MM.1S (cell line): ENCODE measurements at regions not wholly inside any gene's neighbourhood (a gene's known extent, or its start where the extent isn't known, plus 50 kb on each side); places are given as distances from the start of the nearest gene placed in this dataset.

Experiments
- DNase-seq: peaks from one replicate; pipeline ENCODE4 v3.0.0-alpha.2; 2015
- H2AFZ ChIP-seq: fragments of 300-600 bp; sonication (generic); 2 replicates; pipeline ENCODE4 v1.6.0; 2016; ENCODE audit warnings: antibody characterized with exemption, low read length
- H3F3A ChIP-seq: fragments of 300-600 bp; sonication (generic); 2 replicates; pipeline ENCODE4 v1.6.1; 2016; ENCODE audit warnings: mild to moderate bottlenecking, antibody characterized with exemption, low read length, moderate library complexity, mixed read lengths; ENCODE audit not compliant: insufficient read depth
- H3K27ac ChIP-seq: fragments of 300-600 bp; sonication (generic); 2 replicates; pipeline ENCODE4 v1.5.1; 2016; ENCODE audit warnings: mild to moderate bottlenecking, low read length
- H3K27me3 ChIP-seq: fragments of 300-600 bp; sonication (generic); replicated peaks from 2 replicates; pipeline ENCODE4 v1.6.0; 2016; ENCODE audit warnings: low read length; ENCODE audit not compliant: insufficient read depth
- H3K36me3 ChIP-seq: fragments of 300-600 bp; sonication (generic); replicated peaks from 2 replicates; pipeline ENCODE4 v1.6.1; 2016; ENCODE audit warnings: mild to moderate bottlenecking, low read length, mixed read lengths; ENCODE audit not compliant: insufficient read depth
- H3K4me1 ChIP-seq: fragments of 300-600 bp; sonication (generic); 2 replicates; pipeline ENCODE4 v1.6.1; 2016; ENCODE audit warnings: low read length, mixed read lengths
- H3K4me2 ChIP-seq: fragments of 300-600 bp; sonication (generic); 2 replicates; pipeline ENCODE4 v1.6.0; 2016; ENCODE audit warnings: low read depth, low read length
- H3K4me3 ChIP-seq: fragments of 300-600 bp; sonication (generic); 2 replicates; pipeline ENCODE4 v1.5.1; 2016; ENCODE audit warnings: low read length, mixed read lengths
- H3K79me2 ChIP-seq: fragments of 300-600 bp; sonication (generic); 2 replicates; pipeline ENCODE4 v1.6.1; 2016; ENCODE audit warnings: mixed run types, low read length, mixed read lengths
- H3K9ac ChIP-seq: fragments of 300-600 bp; sonication (generic); 2 replicates; pipeline ENCODE4 v1.6.1; 2016; ENCODE audit warnings: low read length, mixed read lengths
- H3K9me2 ChIP-seq: fragments of 300-600 bp; sonication (generic); replicated peaks from 2 replicates; pipeline ENCODE4 v1.6.1; 2016; ENCODE audit warnings: mild to moderate bottlenecking, low read length, mixed read lengths; ENCODE audit not compliant: insufficient read depth
- H3K9me3 ChIP-seq: fragments of 300-600 bp; sonication (generic); replicated peaks from 2 replicates; pipeline ENCODE4 v1.6.1; 2016; ENCODE audit warnings: mild to moderate bottlenecking, low read length, mixed read lengths; ENCODE audit not compliant: insufficient read depth
- H4K20me1 ChIP-seq: fragments of 300-600 bp; sonication (generic); 2 replicates; pipeline ENCODE4 v1.6.1; 2016; ENCODE audit warnings: mild to moderate bottlenecking, low read length, moderate library complexity, mixed read lengths; ENCODE audit not compliant: insufficient read depth
- CTCF ChIP-seq: fragments of 300-600 bp; sonication (generic); IDR thresholded peaks from 2 replicates; pipeline ENCODE4 v1.5.1; 2016; ENCODE audit warnings: antibody characterized with exemption, low read length, mixed read lengths
- EZH2 ChIP-seq: fragments of 300-600 bp; sonication (generic); optimal IDR thresholded peaks from 2 replicates; pipeline ENCODE3; 2017; ENCODE audit warnings: low read depth, mild to moderate bottlenecking, antibody characterized with exemption, low read length, mixed read lengths
- EZH2phosphoT487 ChIP-seq: fragments of 300-600 bp; sonication (generic); IDR thresholded peaks from 2 replicates; pipeline ENCODE4 v1.6.1; 2018; ENCODE audit warnings: antibody characterized with exemption, low read length

GRCh38 chr2:228827056-228827700 is 443.9 kb downstream of the PID1 start:
- Histone ChIP-seq H3K9ac (no peak overlapping the region), H3K79me2 (no peaks in the 10 kb centered on the region), H3K4me2 (no peak overlapping the region), H3K27me3 (no peaks in the 10 kb centered on the region), H3K36me3 (no peaks in the 10 kb centered on the region), H3K4me1 (no peaks in the 10 kb centered on the region), H3F3A (no peaks in the 10 kb centered on the region), H3K9me3 (no peaks in the 10 kb centered on the region), H2AFZ (no peak overlapping the region), H4K20me1 (no peaks in the 10 kb centered on the region), H3K9me2 (no peaks in the 10 kb centered on the region), H3K4me3 (no peak overlapping the region), H3K27ac (no peak overlapping the region)
- no peak for TF ChIP-seq EZH2phosphoT487
- TF ChIP-seq CTCF: no peak
- no peak for TF ChIP-seq EZH2
- no peak for DNase-seq

- H3F3A ChIP-seq: no peaks in the 10 kb centered on the region
- no peak overlapping the region for H3K4me3 ChIP-seq
- no peaks in the 10 kb centered on the region for H3K9me3 ChIP-seq
- H3K9ac ChIP-seq: no peak overlapping the region
- no peak overlapping the region for H3K27ac ChIP-seq
- no peaks in the 10 kb centered on the region for H3K4me1 ChIP-seq
- H3K36me3 ChIP-seq: no peaks in the 10 kb centered on the region
- H3K79me2 ChIP-seq: no peaks in the 10 kb centered on the region
- H4K20me1 ChIP-seq: no peaks in the 10 kb centered on the region
- DNase-seq: no peak
- no peaks in the 10 kb centered on the region for H3K27me3 ChIP-seq
- no peak overlapping the region for H3K4me2 ChIP-seq
- H3K9me2 ChIP-seq: no peaks in the 10 kb centered on the region
- TF ChIP-seq EZH2phosphoT487 (no peak), EZH2 (no peak), CTCF (no peak)
- no peak overlapping the region for H2AFZ ChIP-seq
Measured at GRCh38 chr2:228819701-228820100, 451.4 kb downstream of the PID1 start.

GRCh38 chr2:228802181-228803071 is 468.7 kb downstream of the PID1 start:
- Histone ChIP-seq H3K4me2 (no peak overlapping the region), H2AFZ (no peak overlapping the region), H3K9ac (no peak overlapping the region), H4K20me1 (no peaks in the 10 kb centered on the region), H3K27ac (no peak overlapping the region), H3K9me2 (no peaks in the 10 kb centered on the region), H3K9me3 (no peaks in the 10 kb centered on the region), H3K79me2 (no peaks in the 10 kb centered on the region), H3K4me1 (no peaks in the 10 kb centered on the region), H3K4me3 (no peak overlapping the region), H3K27me3 (no peaks in the 10 kb centered on the region), H3K36me3 (no peaks in the 10 kb centered on the region), H3F3A (no peaks in the 10 kb centered on the region)
- TF ChIP-seq EZH2phosphoT487 (no peak), EZH2 (no peak), CTCF (no peak)
- no peak for DNase-seq
